ENCODE measurements at regions not wholly inside any gene's neighbourhood (a gene's known extent, or its start where the extent isn't known, plus 50 kb on each side); places are given as distances from the start of the nearest gene placed in this dataset.

- Histone ChIP-seq H3K27me3 (ENCODE audit: control insufficient read depth in 1 of 2, insufficient read depth in 2 of 2, low read length in 2 of 2) (peaks cover 0 to 1% of the 10 kb centered on the region in 2 donors), H3K9ac (ENCODE audit: low read length in 2 of 2) (no peak overlapping the region), H3K4me3 (ENCODE audit: low read length in 2 of 2) (no peak overlapping the region), H3K9me3 (ENCODE audit: control insufficient read depth in 2 of 2, low read length in 2 of 2) (no peaks in the 10 kb centered on the region), H3K27ac (ENCODE audit: low read length) (no peak overlapping the region), H3K36me3 (ENCODE audit: control insufficient read depth in 2 of 2, insufficient read depth in 2 of 2, low read length in 2 of 2) (no peaks in the 10 kb centered on the region), H3K4me1 (ENCODE audit: control insufficient read depth, insufficient read depth, low read length) (no peaks in the 10 kb centered on the region)
These were observed 741.8 kb upstream of the SALL3 start for GRCh38 chr18:78237864-78238263.

- Histone ChIP-seq H3K4me1 (ENCODE audit: control insufficient read depth, insufficient read depth, low read length) (no peaks in the 10 kb centered on the region), H3K36me3 (ENCODE audit: control insufficient read depth in 2 of 2, insufficient read depth in 2 of 2, low read length in 2 of 2) (no peaks in the 10 kb centered on the region), H3K9me3 (ENCODE audit: control insufficient read depth in 2 of 2, low read length in 2 of 2) (no peaks in the 10 kb centered on the region)
These were observed 741.1 kb upstream of the SALL3 start for GRCh38 chr18:78238404-78239089.

DNA sequence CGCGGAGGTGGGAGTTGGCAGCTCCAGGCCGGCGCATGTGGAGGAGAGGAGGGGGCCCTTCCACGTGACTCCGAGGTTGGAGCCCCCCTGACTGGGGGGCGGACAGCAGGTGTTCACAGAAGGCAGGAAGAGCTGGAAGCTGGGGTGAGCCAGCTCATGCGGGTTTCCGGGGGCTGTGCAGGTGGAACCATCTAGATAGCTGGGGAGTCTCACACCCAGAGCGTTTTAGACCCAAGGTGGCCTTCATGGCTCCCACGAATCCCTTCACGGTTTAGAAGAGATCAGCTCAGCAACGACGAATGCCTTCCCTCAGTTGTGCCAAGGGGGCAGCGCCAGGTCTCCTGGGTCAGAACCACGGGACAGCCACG, 740.5 kb upstream of the SALL3 start:
- Histone ChIP-seq H3K27me3 (ENCODE audit: control insufficient read depth in 1 of 2, insufficient read depth in 2 of 2, low read length in 2 of 2) (peaks cover 0 to 2% of the 10 kb centered on the region in 2 donors), H3K4me1 (ENCODE audit: control insufficient read depth, insufficient read depth, low read length) (no peaks in the 10 kb centered on the region), H3K36me3 (ENCODE audit: control insufficient read depth in 2 of 2, insufficient read depth in 2 of 2, low read length in 2 of 2) (no peaks in the 10 kb centered on the region), H3K4me3 (ENCODE audit: low read length in 2 of 2) (no peak overlapping the region), H3K27ac (ENCODE audit: low read length) (no peak overlapping the region), H3K9ac (ENCODE audit: low read length in 2 of 2) (no peak overlapping the region), H3K9me3 (ENCODE audit: control insufficient read depth in 2 of 2, low read length in 2 of 2) (no peaks in the 10 kb centered on the region)

More at GRCh38 chr18:78238404-78239089, 741.1 kb upstream of the SALL3 start:
- Histone ChIP-seq H3K27ac (ENCODE audit: low read length) (no peak overlapping the region), H3K9ac (ENCODE audit: low read length in 2 of 2) (no peak overlapping the region), H3K27me3 (ENCODE audit: control insufficient read depth in 1 of 2, insufficient read depth in 2 of 2, low read length in 2 of 2) (no peaks in the 10 kb centered on the region), H3K4me3 (ENCODE audit: low read length in 2 of 2) (no peak overlapping the region)

GRCh38 chr18:78240101-78240500, 739.5 kb upstream of the SALL3 start:
- Histone ChIP-seq H3K27me3 (ENCODE audit: control insufficient read depth in 1 of 2, insufficient read depth in 2 of 2, low read length in 2 of 2) (peaks cover 0 to 4% of the 10 kb centered on the region in 2 donors), H3K27ac (ENCODE audit: low read length) (no peak overlapping the region), H3K9me3 (ENCODE audit: control insufficient read depth in 2 of 2, low read length in 2 of 2) (no peaks in the 10 kb centered on the region), H3K4me3 (ENCODE audit: low read length in 2 of 2) (no peak overlapping the region), H3K4me1 (ENCODE audit: control insufficient read depth, insufficient read depth, low read length) (no peaks in the 10 kb centered on the region), H3K36me3 (ENCODE audit: control insufficient read depth in 2 of 2, insufficient read depth in 2 of 2, low read length in 2 of 2) (no peaks in the 10 kb centered on the region), H3K9ac (ENCODE audit: low read length in 2 of 2) (no peak overlapping the region)

DNA sequence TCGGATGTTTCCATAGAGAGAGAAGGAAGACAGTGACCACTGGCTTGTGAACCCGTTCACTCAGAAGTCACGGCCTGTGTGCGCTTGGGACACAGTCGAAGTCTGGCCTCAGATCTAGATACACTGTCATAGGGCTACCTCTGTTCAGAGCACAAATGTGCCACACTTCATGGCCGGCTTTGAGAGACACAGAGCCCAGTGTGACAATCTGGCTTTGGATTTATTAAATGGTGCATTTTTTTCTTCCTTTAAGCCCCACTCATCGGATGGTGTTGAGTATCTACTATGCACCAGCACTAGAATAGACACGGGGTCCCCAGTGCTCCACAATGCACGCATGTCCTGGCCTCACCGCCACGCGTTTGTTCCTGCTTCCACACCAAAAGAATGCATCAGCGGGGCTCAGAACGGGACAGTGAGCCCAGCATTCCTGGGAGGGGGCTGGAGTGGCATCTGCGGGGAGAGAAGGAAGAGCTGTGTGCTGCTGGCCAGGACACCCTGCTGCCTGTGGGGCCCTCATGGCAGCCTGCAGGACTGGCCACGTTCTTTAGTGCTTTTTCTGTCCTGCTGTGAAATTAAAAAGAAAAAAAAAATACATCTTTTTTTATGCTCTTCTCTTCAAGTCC, 738.9 kb upstream of the SALL3 start:
- Histone ChIP-seq H3K4me3 (ENCODE audit: low read length in 2 of 2) (no peak overlapping the region), H3K27me3 (ENCODE audit: control insufficient read depth in 1 of 2, insufficient read depth in 2 of 2, low read length in 2 of 2) (peaks cover 0 to 4% of the 10 kb centered on the region in 2 donors), H3K9ac (ENCODE audit: low read length in 2 of 2) (no peak overlapping the region), H3K9me3 (ENCODE audit: control insufficient read depth in 2 of 2, low read length in 2 of 2) (no peaks in the 10 kb centered on the region), H3K36me3 (ENCODE audit: control insufficient read depth in 2 of 2, insufficient read depth in 2 of 2, low read length in 2 of 2) (no peaks in the 10 kb centered on the region), H3K4me1 (ENCODE audit: control insufficient read depth, insufficient read depth, low read length) (no peaks in the 10 kb centered on the region), H3K27ac (ENCODE audit: low read length) (no peak overlapping the region)

GRCh38 chr18:78241535-78242253, 737.9 kb upstream of the SALL3 start:
- Histone ChIP-seq H3K4me1 (ENCODE audit: control insufficient read depth, insufficient read depth, low read length) (no peaks in the 10 kb centered on the region), H3K27ac (ENCODE audit: low read length) (no peak overlapping the region), H3K4me3 (ENCODE audit: low read length in 2 of 2) (peak overlapping the region in 1 of 2 donors; percentile 47), H3K36me3 (ENCODE audit: control insufficient read depth in 2 of 2, insufficient read depth in 2 of 2, low read length in 2 of 2) (no peaks in the 10 kb centered on the region), H3K9ac (ENCODE audit: low read length in 2 of 2) (no peak overlapping the region), H3K27me3 (ENCODE audit: control insufficient read depth in 1 of 2, insufficient read depth in 2 of 2, low read length in 2 of 2) (peaks cover 7 to 9% of the 10 kb centered on the region in 2 donors), H3K9me3 (ENCODE audit: control insufficient read depth in 2 of 2, low read length in 2 of 2) (peaks cover 0 to 3% of the 10 kb centered on the region in 2 donors)

- H3K4me1 ChIP-seq (ENCODE audit: control insufficient read depth, insufficient read depth, low read length): no peaks in the 10 kb centered on the region
- H3K27me3 ChIP-seq (ENCODE audit: control insufficient read depth in 1 of 2, insufficient read depth in 2 of 2, low read length in 2 of 2): peaks cover 8 to 9% of the 10 kb centered on the region in 2 donors
- no peak overlapping the region for H3K9ac ChIP-seq (ENCODE audit: low read length in 2 of 2)
- peaks cover 0 to 3% of the 10 kb centered on the region in 2 donors for H3K9me3 ChIP-seq (ENCODE audit: control insufficient read depth in 2 of 2, low read length in 2 of 2)
- H3K4me3 ChIP-seq (ENCODE audit: low read length in 2 of 2): peak overlapping the region in 1 of 2 donors; percentile 47
- H3K36me3 ChIP-seq (ENCODE audit: control insufficient read depth in 2 of 2, insufficient read depth in 2 of 2, low read length in 2 of 2): no peaks in the 10 kb centered on the region
- no peak overlapping the region for H3K27ac ChIP-seq (ENCODE audit: low read length)
These were observed 737.4 kb upstream of the SALL3 start for GRCh38 chr18:78242254-78242643.

DNA sequence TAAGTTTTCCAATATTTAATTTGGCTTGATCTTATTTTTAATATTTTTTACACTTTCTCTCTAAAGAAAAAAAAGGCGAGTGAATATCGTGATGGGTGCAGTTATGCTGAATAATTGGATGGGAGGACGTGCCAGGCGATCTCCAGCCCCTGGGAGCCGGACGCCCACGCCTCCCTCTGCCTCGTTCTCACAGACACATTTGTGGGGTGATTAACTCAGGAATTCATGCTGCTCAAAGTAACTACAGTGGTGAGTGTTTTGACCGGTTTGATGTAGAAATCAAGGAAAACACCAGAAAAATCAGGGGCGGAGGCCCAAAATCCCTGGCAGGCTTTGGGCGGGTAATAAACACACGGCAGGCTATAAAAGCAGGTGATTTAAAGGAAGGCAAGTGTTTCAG, 736.8 kb upstream of the SALL3 start:
- H3K4me1 ChIP-seq (ENCODE audit: control insufficient read depth, insufficient read depth, low read length): no peaks in the 10 kb centered on the region
- no peak overlapping the region for H3K27ac ChIP-seq (ENCODE audit: low read length)
- H3K4me3 ChIP-seq (ENCODE audit: low read length in 2 of 2): no peak overlapping the region
- H3K9ac ChIP-seq (ENCODE audit: low read length in 2 of 2): no peak overlapping the region
- H3K9me3 ChIP-seq (ENCODE audit: control insufficient read depth in 2 of 2, low read length in 2 of 2): peaks cover 0 to 3% of the 10 kb centered on the region in 2 donors
- H3K36me3 ChIP-seq (ENCODE audit: control insufficient read depth in 2 of 2, insufficient read depth in 2 of 2, low read length in 2 of 2): no peaks in the 10 kb centered on the region
- peaks cover 9 to 11% of the 10 kb centered on the region in 2 donors for H3K27me3 ChIP-seq (ENCODE audit: control insufficient read depth in 1 of 2, insufficient read depth in 2 of 2, low read length in 2 of 2)

GRCh38 chr18:78244779-78245178, 734.8 kb upstream of the SALL3 start:
- Histone ChIP-seq H3K4me3 (ENCODE audit: low read length in 2 of 2) (no peak overlapping the region), H3K9ac (ENCODE audit: low read length in 2 of 2) (no peak overlapping the region), H3K27me3 (ENCODE audit: control insufficient read depth in 1 of 2, insufficient read depth in 2 of 2, low read length in 2 of 2) (peaks cover 13 to 14% of the 10 kb centered on the region in 2 donors), H3K36me3 (ENCODE audit: control insufficient read depth in 2 of 2, insufficient read depth in 2 of 2, low read length in 2 of 2) (no peaks in the 10 kb centered on the region), H3K4me1 (ENCODE audit: control insufficient read depth, insufficient read depth, low read length) (no peaks in the 10 kb centered on the region), H3K27ac (ENCODE audit: low read length) (no peak overlapping the region), H3K9me3 (ENCODE audit: control insufficient read depth in 2 of 2, low read length in 2 of 2) (peaks cover 0 to 3% of the 10 kb centered on the region in 2 donors)

DNA sequence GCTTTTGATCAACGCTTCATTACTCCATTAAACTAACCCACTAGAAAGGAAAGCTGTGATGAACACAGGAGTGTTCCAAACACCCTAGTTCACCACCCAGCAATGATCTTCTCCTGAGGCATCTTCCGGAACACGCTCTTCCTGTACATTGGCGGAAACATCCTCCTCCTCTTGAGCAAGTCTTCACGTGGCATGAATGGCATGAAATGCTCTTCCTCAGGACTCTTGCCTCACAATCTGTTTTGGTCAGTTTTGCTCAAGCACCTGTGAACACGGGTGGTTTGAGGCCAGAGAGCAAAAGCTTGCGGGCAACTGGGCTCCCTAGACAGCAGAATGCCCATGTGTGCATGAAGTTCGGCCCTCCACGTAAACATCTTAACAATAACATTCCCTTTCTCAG, 734.2 kb upstream of the SALL3 start:
- H3K9me3 ChIP-seq (ENCODE audit: control insufficient read depth in 2 of 2, low read length in 2 of 2): peaks cover 0 to 3% of the 10 kb centered on the region in 2 donors
- H3K27me3 ChIP-seq (ENCODE audit: control insufficient read depth in 1 of 2, insufficient read depth in 2 of 2, low read length in 2 of 2): peaks cover 13 to 14% of the 10 kb centered on the region in 2 donors
- no peaks in the 10 kb centered on the region for H3K4me1 ChIP-seq (ENCODE audit: control insufficient read depth, insufficient read depth, low read length)
- H3K4me3 ChIP-seq (ENCODE audit: low read length in 2 of 2): no peak overlapping the region
- H3K9ac ChIP-seq (ENCODE audit: low read length in 2 of 2): no peak overlapping the region
- no peak overlapping the region for H3K27ac ChIP-seq (ENCODE audit: low read length)
- H3K36me3 ChIP-seq (ENCODE audit: control insufficient read depth in 2 of 2, insufficient read depth in 2 of 2, low read length in 2 of 2): no peaks in the 10 kb centered on the region

All from stomach smooth muscle (tissue), 2 donors.